ENCODE measurements at regions not wholly inside any gene's neighbourhood (a gene's known extent, or its start where the extent isn't known, plus 50 kb on each side); places are given as distances from the start of the nearest gene placed in this dataset.
"Not testable (repeated sequence)": the region's sequence is repeated elsewhere in the genome, so short reads cannot be mapped to it uniquely, and the experiment has no call there.

DNA sequence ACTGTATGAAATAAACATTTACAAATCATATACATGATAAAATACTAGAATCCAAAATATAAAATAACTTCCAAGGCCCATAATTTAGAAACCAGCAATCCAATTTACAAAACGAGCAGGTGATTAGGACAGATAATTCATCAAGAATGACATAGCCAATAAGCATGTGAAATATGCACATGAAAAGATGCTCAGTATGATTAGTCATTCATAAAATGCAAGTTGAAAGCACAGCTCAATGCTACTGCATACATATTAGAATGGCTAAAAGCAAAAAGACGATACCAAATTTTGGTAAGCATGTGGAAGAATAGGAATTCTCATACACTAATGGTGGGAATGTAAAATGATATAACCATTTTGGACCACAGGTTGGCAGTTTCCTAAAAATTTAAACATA, 837.2 kb upstream of the MIR17HG start:
- ATAC-seq (no peak), DNase-seq (ENCODE audit: low spot score) (no peak)
- H3K4me3 Mint-ChIP-seq = no peak overlapping the region
- peaks cover 17% of the 10 kb centered on the region for H3K9me3 Mint-ChIP-seq
- H3K36me3 Mint-ChIP-seq = no peaks in the 10 kb centered on the region
- no peaks in the 10 kb centered on the region for H3K4me1 Mint-ChIP-seq (ENCODE audit: low read depth in 2 of 2)
- no peaks in the 10 kb centered on the region for H3K27me3 Mint-ChIP-seq
- H3K27ac Mint-ChIP-seq = no peak overlapping the region

GRCh38 chr13:90511903-90512302, 835.6 kb upstream of the MIR17HG start:
- ATAC-seq (no peak), DNase-seq (ENCODE audit: low spot score) (no peak)
- Mint-ChIP-seq H3K27me3 (no peaks in the 10 kb centered on the region), H3K9me3 (peaks cover 22% of the 10 kb centered on the region), H3K4me1 (ENCODE audit: low read depth in 2 of 2) (no peaks in the 10 kb centered on the region), H3K4me3 (no peak overlapping the region), H3K27ac (no peak overlapping the region), H3K36me3 (no peaks in the 10 kb centered on the region)

DNA sequence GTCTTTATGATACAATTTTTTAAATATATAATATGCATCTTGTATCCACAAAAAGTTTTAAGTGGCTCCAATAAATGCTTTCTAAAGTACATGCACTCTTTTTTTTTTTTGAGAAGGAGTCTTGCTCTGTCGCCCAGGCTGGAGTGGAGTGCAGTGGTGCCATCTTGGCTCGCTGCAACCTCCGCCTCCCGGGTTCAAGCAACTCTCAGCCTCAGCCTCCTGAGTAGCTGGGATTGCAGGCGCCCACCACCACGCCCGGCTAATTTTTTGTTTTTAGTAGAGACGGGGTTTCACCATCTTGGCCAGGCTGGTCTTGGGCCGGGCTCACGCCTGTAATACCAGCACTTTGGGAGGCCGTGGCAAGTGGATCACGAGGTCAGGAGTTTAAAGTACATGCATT, 832.8 kb upstream of the MIR17HG start:
- not testable (repeated sequence) for H3K36me3 Mint-ChIP-seq; H3K27me3 Mint-ChIP-seq; H3K4me3 Mint-ChIP-seq; H3K4me1 Mint-ChIP-seq (ENCODE audit: low read depth in 2 of 2); H3K27ac Mint-ChIP-seq; DNase-seq (ENCODE audit: low spot score); ATAC-seq
- H3K9me3 Mint-ChIP-seq = peaks cover 22% of the 10 kb centered on the region

DNA sequence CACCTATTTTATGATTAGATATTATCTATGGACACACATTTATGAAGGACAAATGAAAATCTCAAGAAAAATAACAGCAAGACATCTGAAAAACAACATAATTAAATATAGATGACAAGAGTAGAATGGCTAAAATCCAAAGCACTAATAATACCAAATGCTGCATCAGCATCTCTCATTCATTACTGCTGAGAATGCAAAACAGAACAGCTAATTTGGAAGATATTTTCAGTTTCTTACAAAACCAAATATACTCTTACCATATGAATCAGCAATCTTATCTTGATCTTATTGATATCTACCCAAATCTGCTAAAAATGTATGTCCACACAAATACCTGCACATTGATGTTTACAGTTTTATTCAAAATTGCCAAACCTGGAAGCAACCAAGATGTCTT, 829.1 kb upstream of the MIR17HG start:
- Mint-ChIP-seq H3K27ac (no peak overlapping the region), H3K4me3 (no peak overlapping the region), H3K4me1 (ENCODE audit: low read depth in 2 of 2) (no peaks in the 10 kb centered on the region), H3K36me3 (peaks cover 16% of the 10 kb centered on the region), H3K9me3 (peaks cover 21% of the 10 kb centered on the region), H3K27me3 (no peaks in the 10 kb centered on the region)
- no peak for DNase-seq (ENCODE audit: low spot score)
- ATAC-seq = no peak

- H3K27me3 Mint-ChIP-seq = no peaks in the 10 kb centered on the region
- no peak for ATAC-seq
- H3K4me3 Mint-ChIP-seq = no peak overlapping the region
These were observed 828.3 kb upstream of the MIR17HG start for GRCh38 chr13:90519157-90519556.

DNA sequence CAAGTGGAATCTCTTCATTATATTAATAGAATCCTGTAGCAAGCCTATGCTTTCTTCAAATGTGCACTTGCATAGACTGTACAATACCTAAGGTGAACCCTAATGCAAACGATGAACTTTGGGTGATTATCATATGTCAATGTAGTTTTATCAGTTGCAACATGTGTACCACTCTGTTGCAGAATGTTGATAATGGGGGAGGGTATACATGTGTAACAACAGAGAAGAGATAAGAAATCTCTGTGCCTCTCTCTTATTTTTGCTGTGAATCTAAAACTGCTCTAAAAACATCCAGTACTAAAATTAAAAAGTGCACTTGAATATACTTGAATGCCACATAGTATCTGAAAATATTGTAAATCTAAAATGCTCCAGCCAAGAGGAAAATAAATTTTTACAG, 820.8 kb upstream of the MIR17HG start:
- no peak for DNase-seq (ENCODE audit: low spot score)
- Mint-ChIP-seq H3K4me1 (ENCODE audit: low read depth in 2 of 2) (no peaks in the 10 kb centered on the region), H3K9me3 (peaks cover 9% of the 10 kb centered on the region), H3K27ac (no peak overlapping the region), H3K4me3 (no peak overlapping the region), H3K36me3 (peaks cover 8% of the 10 kb centered on the region), H3K27me3 (no peaks in the 10 kb centered on the region)
- ATAC-seq = no peak

More at GRCh38 chr13:90519157-90519556, 828.3 kb upstream of the MIR17HG start:
- no peak overlapping the region for H3K27ac Mint-ChIP-seq
- H3K9me3 Mint-ChIP-seq = peaks cover 20% of the 10 kb centered on the region
- H3K36me3 Mint-ChIP-seq = peaks cover 16% of the 10 kb centered on the region
- no peak for DNase-seq (ENCODE audit: low spot score)
- H3K4me1 Mint-ChIP-seq (ENCODE audit: low read depth in 2 of 2) = no peaks in the 10 kb centered on the region

GRCh38 chr13:90531744-90532143, 815.7 kb upstream of the MIR17HG start:
- Mint-ChIP-seq H3K27ac (no peak overlapping the region), H3K36me3 (no peaks in the 10 kb centered on the region), H3K4me3 (no peak overlapping the region)

DNA sequence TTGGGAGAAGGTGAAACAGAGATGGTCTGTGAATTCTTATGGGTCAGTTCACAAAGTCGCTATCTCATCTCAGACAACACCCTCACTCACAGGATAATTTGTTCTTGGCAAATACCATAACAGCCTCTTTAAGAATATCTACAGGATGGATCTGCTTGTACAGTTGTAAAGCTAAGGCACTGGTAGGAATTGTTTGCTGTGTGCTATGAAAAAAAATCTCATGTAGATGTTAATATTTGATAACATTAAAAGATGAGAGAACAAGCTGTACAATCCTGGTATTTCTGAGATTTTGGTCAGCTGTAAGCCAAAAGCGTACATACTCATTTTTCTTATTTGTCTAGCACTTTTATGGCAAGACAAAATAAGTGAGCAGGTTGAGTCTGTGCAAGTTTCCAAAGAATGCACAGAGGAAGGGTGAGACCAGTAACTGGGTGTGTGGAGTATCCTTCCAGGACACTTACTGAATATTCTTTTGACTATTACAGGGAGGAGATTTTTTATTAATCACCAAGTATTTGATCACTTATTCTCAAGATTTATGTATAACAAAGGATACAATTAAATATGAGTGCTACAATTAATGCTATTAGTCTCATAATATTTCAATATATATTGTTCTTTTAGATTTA, 814.5 kb upstream of the MIR17HG start:
- Mint-ChIP-seq H3K9me3 (peaks cover 4% of the 10 kb centered on the region), H3K27me3 (no peaks in the 10 kb centered on the region), H3K36me3 (no peaks in the 10 kb centered on the region), H3K4me1 (ENCODE audit: low read depth in 2 of 2) (no peaks in the 10 kb centered on the region), H3K4me3 (no peak overlapping the region), H3K27ac (no peak overlapping the region)
- DNase-seq (ENCODE audit: low spot score) (no peak), ATAC-seq (no peak)

More at GRCh38 chr13:90531744-90532143, 815.7 kb upstream of the MIR17HG start:
- DNase-seq (ENCODE audit: low spot score) (no peak), ATAC-seq (no peak)
- Mint-ChIP-seq H3K4me1 (ENCODE audit: low read depth in 2 of 2) (no peaks in the 10 kb centered on the region), H3K9me3 (peaks cover 7% of the 10 kb centered on the region), H3K27me3 (no peaks in the 10 kb centered on the region)

DNA sequence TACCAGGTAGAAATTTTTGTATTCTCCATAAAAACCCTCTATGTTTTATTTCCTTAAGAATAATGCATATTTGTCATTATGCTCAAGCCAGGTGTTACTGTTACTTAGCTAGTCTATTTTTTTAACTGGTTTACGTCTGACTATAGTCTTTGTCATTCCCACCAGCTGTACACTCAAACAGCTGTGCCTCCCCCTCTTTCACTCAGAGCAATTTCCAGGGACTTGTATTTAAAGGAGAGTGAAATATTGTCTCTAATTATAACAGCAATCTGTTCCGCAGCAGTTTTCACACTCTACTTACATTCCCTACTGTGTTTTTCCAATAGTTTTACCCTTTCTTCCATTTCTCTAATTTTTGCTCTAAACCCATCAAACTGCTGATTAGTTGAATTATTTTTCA, 813.6 kb upstream of the MIR17HG start:
- peaks cover 11% of the 10 kb centered on the region for H3K9me3 Mint-ChIP-seq
- H3K36me3 Mint-ChIP-seq = peaks cover 8% of the 10 kb centered on the region
- DNase-seq (ENCODE audit: low spot score) (no peak), ATAC-seq (no peak)
- H3K27me3 Mint-ChIP-seq = no peaks in the 10 kb centered on the region
- no peaks in the 10 kb centered on the region for H3K4me1 Mint-ChIP-seq (ENCODE audit: low read depth in 2 of 2)
- H3K27ac Mint-ChIP-seq = no peak overlapping the region
- H3K4me3 Mint-ChIP-seq = no peak overlapping the region

- Mint-ChIP-seq H3K27me3 (no peaks in the 10 kb centered on the region), H3K4me3 (no peak overlapping the region), H3K36me3 (peaks cover 11% of the 10 kb centered on the region), H3K9me3 (peaks cover 14% of the 10 kb centered on the region), H3K4me1 (ENCODE audit: low read depth in 2 of 2) (no peaks in the 10 kb centered on the region), H3K27ac (no peak overlapping the region)
- DNase-seq (ENCODE audit: low spot score) = no peak
- no peak for ATAC-seq
These were observed 812.7 kb upstream of the MIR17HG start for GRCh38 chr13:90534617-90535370.

- Mint-ChIP-seq H3K27ac (no peak overlapping the region), H3K9me3 (peaks cover 17% of the 10 kb centered on the region), H3K36me3 (peaks cover 11% of the 10 kb centered on the region)
These were observed 812.1 kb upstream of the MIR17HG start for GRCh38 chr13:90535421-90535820.

GRCh38 chr13:90538063-90538462, 809.4 kb upstream of the MIR17HG start:
- Mint-ChIP-seq H3K4me3 (no peak overlapping the region), H3K27me3 (no peaks in the 10 kb centered on the region), H3K4me1 (ENCODE audit: low read depth in 2 of 2) (no peaks in the 10 kb centered on the region), H3K27ac (no peak overlapping the region), H3K9me3 (peaks cover 21% of the 10 kb centered on the region), H3K36me3 (peaks cover 11% of the 10 kb centered on the region)
- DNase-seq (ENCODE audit: low spot score) (no peak), ATAC-seq (no peak)

More at GRCh38 chr13:90535421-90535820, 812.1 kb upstream of the MIR17HG start:
- DNase-seq (ENCODE audit: low spot score) (no peak), ATAC-seq (no peak)
- Mint-ChIP-seq H3K4me3 (no peak overlapping the region), H3K4me1 (ENCODE audit: low read depth in 2 of 2) (no peaks in the 10 kb centered on the region), H3K27me3 (no peaks in the 10 kb centered on the region)

DNA sequence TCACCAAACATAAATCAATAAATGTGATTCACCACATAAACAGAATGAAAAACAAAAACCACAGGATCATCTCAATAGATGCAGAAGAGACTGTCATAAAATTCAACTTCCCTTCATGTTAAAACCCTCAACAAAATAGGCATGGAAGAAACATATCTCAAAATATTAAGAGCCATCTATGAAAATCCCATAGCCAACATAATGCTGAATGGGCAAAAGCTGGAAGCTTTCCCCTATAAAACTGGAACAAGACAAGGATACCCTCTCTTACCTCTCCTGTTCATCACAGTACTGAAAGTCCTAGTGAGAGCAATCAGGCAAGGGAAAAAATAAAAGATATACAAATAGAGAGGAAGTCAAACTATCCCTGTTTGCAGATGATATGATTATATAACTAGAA, 806.1 kb upstream of the MIR17HG start:
- H3K36me3 Mint-ChIP-seq = peaks cover 14% of the 10 kb centered on the region
- no peaks in the 10 kb centered on the region for H3K4me1 Mint-ChIP-seq (ENCODE audit: low read depth in 2 of 2)
- DNase-seq (ENCODE audit: low spot score) (no peak), ATAC-seq (no peak)
- no peak overlapping the region for H3K4me3 Mint-ChIP-seq
- H3K27ac Mint-ChIP-seq = no peak overlapping the region
- H3K9me3 Mint-ChIP-seq = peaks cover 25% of the 10 kb centered on the region
- H3K27me3 Mint-ChIP-seq = no peaks in the 10 kb centered on the region

- H3K4me3 Mint-ChIP-seq = no peak overlapping the region
- no peak overlapping the region for H3K27ac Mint-ChIP-seq
- DNase-seq (ENCODE audit: low spot score) (no peak), ATAC-seq (no peak)
- H3K9me3 Mint-ChIP-seq = peaks cover 34% of the 10 kb centered on the region
- H3K4me1 Mint-ChIP-seq (ENCODE audit: low read depth in 2 of 2) = no peaks in the 10 kb centered on the region
- H3K27me3 Mint-ChIP-seq = no peaks in the 10 kb centered on the region
- peaks cover 21% of the 10 kb centered on the region for H3K36me3 Mint-ChIP-seq
These were observed 804.5 kb upstream of the MIR17HG start for GRCh38 chr13:90542959-90543505.

All from natural killer cell treated with Interleukin-12 subunit alpha and Interleukin-12 subunit beta and Interleukin-15 and Interleukin-18, amount 100 ng/mL, for 72 hours (primary cell).